ENCODE measurements at regions not wholly inside any gene's neighbourhood (a gene's known extent, or its start where the extent isn't known, plus 50 kb on each side); places are given as distances from the start of the nearest gene placed in this dataset.

DNA sequence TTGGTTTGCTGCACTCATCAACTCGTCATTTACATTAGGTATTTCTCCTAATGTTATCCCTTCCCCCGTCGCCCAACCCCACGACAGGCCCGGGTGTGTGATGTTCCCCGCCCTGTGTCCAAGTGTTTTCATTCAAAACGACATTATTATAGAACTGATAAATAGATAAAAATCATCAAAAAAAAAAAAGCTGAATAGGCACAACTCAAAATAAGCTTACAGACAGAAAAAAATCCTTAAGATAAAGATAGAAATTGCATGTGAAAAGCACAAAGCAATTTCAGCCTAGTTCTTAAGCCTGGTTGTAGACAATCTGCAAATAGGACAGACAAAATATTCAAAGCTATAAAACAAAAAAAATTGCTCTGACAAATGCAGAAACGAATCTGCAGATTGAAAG, 142.9 kb upstream of the LNX1 start:
- Mint-ChIP-seq H3K27ac (no peak overlapping the region), H3K36me3 (ENCODE audit: insufficient read depth) (no peaks in the 10 kb centered on the region), H3K9me3 (ENCODE audit: low read depth) (no peaks in the 10 kb centered on the region)

DNA sequence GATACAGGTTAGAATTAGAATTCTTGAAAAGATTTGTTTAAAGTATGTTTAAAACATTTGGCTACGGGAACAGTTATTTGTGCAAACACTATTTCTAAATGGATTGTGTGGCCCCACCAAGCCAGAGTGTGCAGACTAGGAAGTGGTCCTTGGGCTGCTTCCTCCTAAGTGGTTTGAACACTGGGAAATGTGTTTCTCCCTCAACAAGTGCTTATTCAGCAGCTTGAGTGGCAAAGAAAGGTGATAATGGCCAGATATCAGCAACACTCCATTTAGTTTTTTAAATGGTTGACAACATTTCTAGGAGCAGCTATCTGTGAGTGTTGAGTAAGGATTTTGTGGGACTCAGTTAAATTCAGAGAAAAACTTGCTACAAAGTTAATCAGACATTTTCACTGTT, 141.4 kb upstream of the LNX1 start:
- Mint-ChIP-seq H3K9me3 (ENCODE audit: low read depth) (peaks cover 3% of the 10 kb centered on the region), H3K4me1 (ENCODE audit: low read depth) (no peaks in the 10 kb centered on the region), H3K27me3 (no peaks in the 10 kb centered on the region), H3K36me3 (ENCODE audit: insufficient read depth) (no peaks in the 10 kb centered on the region), H3K4me3 (ENCODE audit: low read depth) (no peak overlapping the region), H3K27ac (no peak overlapping the region)
- no peak for DNase-seq (ENCODE audit: low spot score, unreplicated experiment)
- TF ChIP-seq, protein P1, sequence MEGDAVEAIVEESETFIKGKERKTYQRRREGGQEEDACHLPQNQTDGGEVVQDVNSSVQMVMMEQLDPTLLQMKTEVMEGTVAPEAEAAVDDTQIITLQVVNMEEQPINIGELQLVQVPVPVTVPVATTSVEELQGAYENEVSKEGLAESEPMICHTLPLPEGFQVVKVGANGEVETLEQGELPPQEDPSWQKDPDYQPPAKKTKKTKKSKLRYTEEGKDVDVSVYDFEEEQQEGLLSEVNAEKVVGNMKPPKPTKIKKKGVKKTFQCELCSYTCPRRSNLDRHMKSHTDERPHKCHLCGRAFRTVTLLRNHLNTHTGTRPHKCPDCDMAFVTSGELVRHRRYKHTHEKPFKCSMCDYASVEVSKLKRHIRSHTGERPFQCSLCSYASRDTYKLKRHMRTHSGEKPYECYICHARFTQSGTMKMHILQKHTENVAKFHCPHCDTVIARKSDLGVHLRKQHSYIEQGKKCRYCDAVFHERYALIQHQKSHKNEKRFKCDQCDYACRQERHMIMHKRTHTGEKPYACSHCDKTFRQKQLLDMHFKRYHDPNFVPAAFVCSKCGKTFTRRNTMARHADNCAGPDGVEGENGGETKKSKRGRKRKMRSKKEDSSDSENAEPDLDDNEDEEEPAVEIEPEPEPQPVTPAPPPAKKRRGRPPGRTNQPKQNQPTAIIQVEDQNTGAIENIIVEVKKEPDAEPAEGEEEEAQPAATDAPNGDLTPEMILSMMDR (IDR thresholded peaks at IDR 0.05; ENCODE audit: unreplicated experiment), result no peak

More for the DNA sequence above, 142.9 kb upstream of the LNX1 start:
- H3K27me3 Mint-ChIP-seq, result no peaks in the 10 kb centered on the region
- H3K4me1 Mint-ChIP-seq (ENCODE audit: low read depth), result no peaks in the 10 kb centered on the region
- no peak overlapping the region for H3K4me3 Mint-ChIP-seq (ENCODE audit: low read depth)
- TF ChIP-seq, protein P1 (IDR thresholded peaks at IDR 0.05; ENCODE audit: unreplicated experiment), result no peak
- no peak for DNase-seq (ENCODE audit: low spot score, unreplicated experiment)

DNA sequence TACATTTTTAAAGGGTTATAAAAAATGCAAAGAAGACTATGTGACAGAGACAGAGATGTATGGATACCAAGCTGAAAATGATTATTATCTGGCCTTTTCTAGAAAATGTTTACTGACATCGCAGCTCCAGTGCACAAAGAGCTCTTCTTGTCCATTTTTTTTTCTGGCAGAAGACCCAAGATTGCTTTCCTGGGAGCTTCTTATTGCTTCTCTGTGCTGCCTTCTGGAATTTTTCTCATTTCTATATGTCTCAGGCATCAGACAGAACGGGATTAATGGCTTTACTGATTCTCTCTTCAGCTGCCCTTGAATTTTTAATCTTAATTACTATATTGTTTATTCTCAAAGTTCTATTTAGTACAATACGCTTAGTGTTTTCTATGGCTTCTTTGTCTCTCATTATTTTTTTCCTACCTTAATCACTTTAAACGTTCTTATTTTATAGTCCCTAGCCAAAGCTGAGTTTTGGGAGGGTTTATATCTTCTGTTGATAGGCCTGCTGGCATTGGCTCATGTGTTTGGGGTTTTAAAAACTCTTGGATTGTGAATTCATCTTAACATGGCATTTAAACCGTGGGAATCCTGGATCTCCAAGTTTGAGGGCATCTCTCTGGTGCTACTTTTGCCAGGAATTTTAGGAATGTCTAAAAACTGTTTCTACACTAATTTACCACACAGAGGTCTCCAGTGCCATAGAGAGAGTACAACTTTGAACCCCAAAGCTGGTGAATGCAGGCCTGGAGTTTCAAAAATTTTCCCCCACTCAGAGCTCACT, 138.9 kb upstream of the LNX1 start:
- DNase-seq (ENCODE audit: low spot score, unreplicated experiment), result no peak
- TF ChIP-seq, protein P1 (IDR thresholded peaks at IDR 0.05; ENCODE audit: unreplicated experiment), result no peak
- Mint-ChIP-seq H3K4me1 (ENCODE audit: low read depth) (no peaks in the 10 kb centered on the region), H3K27me3 (no peaks in the 10 kb centered on the region), H3K36me3 (ENCODE audit: insufficient read depth) (no peaks in the 10 kb centered on the region), H3K4me3 (ENCODE audit: low read depth) (no peak overlapping the region), H3K27ac (no peak overlapping the region), H3K9me3 (ENCODE audit: low read depth) (peaks cover 3% of the 10 kb centered on the region)

DNA sequence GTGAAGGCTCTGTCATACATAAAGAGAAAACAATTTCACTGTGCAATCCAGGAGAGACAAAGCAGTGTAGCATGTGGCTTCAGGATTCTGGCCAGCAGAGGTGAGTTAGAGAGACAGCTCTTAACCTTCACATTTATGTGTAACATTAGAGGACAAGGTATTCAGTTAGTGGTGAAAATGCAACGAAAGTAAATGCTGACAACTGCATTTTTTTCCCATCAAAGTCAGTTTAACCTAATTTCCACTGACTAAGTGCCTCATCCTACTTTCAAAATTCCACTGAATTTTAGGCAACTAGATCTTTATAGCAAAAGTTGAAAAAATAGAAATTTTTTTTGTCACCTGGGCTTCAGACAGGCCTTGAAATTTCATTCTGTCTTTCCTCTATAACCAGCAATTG, 130.8 kb upstream of the LNX1 start:
- Mint-ChIP-seq H3K4me1 (ENCODE audit: low read depth) (peaks cover 3% of the 10 kb centered on the region), H3K9me3 (ENCODE audit: low read depth) (no peaks in the 10 kb centered on the region), H3K27me3 (peaks cover 34% of the 10 kb centered on the region), H3K27ac (no peak overlapping the region), H3K4me3 (ENCODE audit: low read depth) (no peak overlapping the region), H3K36me3 (ENCODE audit: insufficient read depth) (no peaks in the 10 kb centered on the region)
- TF ChIP-seq, protein P1 (IDR thresholded peaks at IDR 0.05; ENCODE audit: unreplicated experiment), result no peak
- no peak for DNase-seq (ENCODE audit: low spot score, unreplicated experiment)

DNA sequence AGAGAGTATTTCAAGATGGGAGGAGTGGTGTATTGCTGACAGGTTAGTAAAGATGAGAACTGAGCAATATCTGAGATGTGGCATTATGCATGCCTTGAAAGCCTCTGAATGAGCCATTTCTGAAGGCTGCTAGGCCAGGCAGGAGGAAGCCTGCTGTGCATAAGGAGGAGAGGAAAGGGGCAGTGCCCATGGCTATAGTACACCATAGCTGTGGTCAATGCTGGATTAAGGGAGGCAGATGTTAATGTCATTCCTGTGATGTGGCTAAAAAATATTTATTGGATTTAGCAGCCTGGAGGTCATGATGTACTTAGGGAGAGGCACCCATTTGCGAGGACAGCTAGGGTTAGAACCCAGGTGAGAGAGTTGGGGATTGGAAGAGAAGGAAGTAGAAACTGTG, 130.0 kb upstream of the LNX1 start:
- no peaks in the 10 kb centered on the region for H3K36me3 Mint-ChIP-seq (ENCODE audit: insufficient read depth)
- no peak for DNase-seq (ENCODE audit: low spot score, unreplicated experiment)
- H3K27me3 Mint-ChIP-seq, result peaks cover 38% of the 10 kb centered on the region
- H3K27ac Mint-ChIP-seq, result no peak overlapping the region
- H3K4me1 Mint-ChIP-seq (ENCODE audit: low read depth), result peaks cover 3% of the 10 kb centered on the region
- no peak overlapping the region for H3K4me3 Mint-ChIP-seq (ENCODE audit: low read depth)
- TF ChIP-seq, protein P1 (IDR thresholded peaks at IDR 0.05; ENCODE audit: unreplicated experiment), result no peak
- H3K9me3 Mint-ChIP-seq (ENCODE audit: low read depth), result no peaks in the 10 kb centered on the region
